ENCODE measurements at regions not wholly inside any gene's neighbourhood (a gene's known extent, or its start where the extent isn't known, plus 50 kb on each side); places are given as distances from the start of the nearest gene placed in this dataset.

GRCh38 chr2:239520811-239521517 lies 120.1 kb upstream of the HDAC4 start:
- H3K27me3 ChIP-seq = no peaks in the 10 kb centered on the region
- H3K9me3 ChIP-seq = no peaks in the 10 kb centered on the region
- ATAC-seq (no peak), FAIRE-seq (no peak), DNase-seq (peak in 1 of 6 donors; percentile 46)
- H3K36me3 ChIP-seq = no peaks in the 10 kb centered on the region
- no peak overlapping the region for H3K27ac ChIP-seq
- intact Hi-C loops (cut with DNase I) = no loop called here
- no peak for TF ChIP-seq CTCF (IDR thresholded peaks at IDR 0.05)
- no peak overlapping the region for H3K4me3 ChIP-seq
- no peaks in the 10 kb centered on the region for H3K4me1 ChIP-seq
- 79 to 92% methylated on average over 28 to 29 of the region's 29 CpGs for WGBS, 2 donors

- Histone ChIP-seq H3K4me3 (no peak overlapping the region), H3K36me3 (no peaks in the 10 kb centered on the region), H3K27ac (no peak overlapping the region), H3K9me3 (no peaks in the 10 kb centered on the region), H3K27me3 (no peaks in the 10 kb centered on the region), H3K4me1 (no peaks in the 10 kb centered on the region)
- no peak for FAIRE-seq
- no peak for ATAC-seq
- no peak for DNase-seq
- TF ChIP-seq CTCF (IDR thresholded peaks at IDR 0.05) = no peak
- 78 to 91% methylated on average over 17 of the region's 17 CpGs for WGBS, 2 donors
- intact Hi-C loops (cut with DNase I) = no loop called here
Observed at GRCh38 chr2:239519921-239520585, 119.2 kb upstream of the HDAC4 start.

- WGBS, 2 donors = 71 to 72% methylated on average over 22 of the region's 22 CpGs
- ATAC-seq (no peak), DNase-seq (peak in 1 of 6 donors; percentile 65), FAIRE-seq (no peak)
- no peaks in the 10 kb centered on the region for H3K4me1 ChIP-seq
- no peaks in the 10 kb centered on the region for H3K27me3 ChIP-seq
- H3K27ac ChIP-seq = no peak overlapping the region
- TF ChIP-seq CTCF (IDR thresholded peaks at IDR 0.05) = no peak
- no peaks in the 10 kb centered on the region for H3K9me3 ChIP-seq
- no peaks in the 10 kb centered on the region for H3K36me3 ChIP-seq
- no peak overlapping the region for H3K4me3 ChIP-seq
- intact Hi-C loops (cut with DNase I) = no loop called here
Observed at GRCh38 chr2:239519089-239519920, 118.5 kb upstream of the HDAC4 start.

- intact Hi-C loops (cut with DNase I) = no loop called here
- DNase-seq (no peak), FAIRE-seq (no peak), ATAC-seq (no peak)
- Histone ChIP-seq H3K27ac (no peak overlapping the region), H3K4me1 (no peaks in the 10 kb centered on the region), H3K4me3 (no peak overlapping the region), H3K36me3 (no peaks in the 10 kb centered on the region), H3K9me3 (no peaks in the 10 kb centered on the region), H3K27me3 (no peaks in the 10 kb centered on the region)
- WGBS, 2 donors = 75 to 83% methylated on average over 19 of the region's 19 CpGs
- TF ChIP-seq CTCF (IDR thresholded peaks at IDR 0.05) = no peak
Observed at GRCh38 chr2:239518286-239519088, 117.7 kb upstream of the HDAC4 start.

Measured in pancreas (tissue), 10 donors.